GM10248 (cell line): ENCODE measurements at regions not wholly inside any gene's neighbourhood (a gene's known extent, or its start where the extent isn't known, plus 50 kb on each side); places are given as distances from the start of the nearest gene placed in this dataset.
"Not testable (repeated sequence)": the region's sequence is repeated elsewhere in the genome, so short reads cannot be mapped to it uniquely, and the experiment has no call there.

Source experiments
- CTCF ChIA-PET: fragments of 300-600 bp; sonication (Branson Sonifier 250); formaldehyde crosslinking; extraction: SDS; loops from one replicate; lab custom pipeline; 2021; ENCODE audit warnings: antibody characterized with exemption; lab: Yijun Ruan, JAX
- POLR2A ChIA-PET: fragments of 350-650 bp; sonication (Branson Sonifier 250); formaldehyde crosslinking; extraction: SDS; loops from one replicate; lab custom pipeline; 2020; ENCODE audit warnings: antibody characterized with exemption; lab: Yijun Ruan, JAX
- DNase-seq: peaks from one replicate; pipeline ENCODE4 v3.0.0; 2012; ENCODE audit errors: extremely low spot score
- TF ChIP-seq, protein P1 (sequence below): IDR thresholded peaks from 2 replicates; pipeline ENCODE4 v1.5.1; 2012; ENCODE audit warnings: mild to moderate bottlenecking, low read depth; ENCODE audit errors: extremely low read depth, missing control alignments, control extremely low read depth

DNA sequence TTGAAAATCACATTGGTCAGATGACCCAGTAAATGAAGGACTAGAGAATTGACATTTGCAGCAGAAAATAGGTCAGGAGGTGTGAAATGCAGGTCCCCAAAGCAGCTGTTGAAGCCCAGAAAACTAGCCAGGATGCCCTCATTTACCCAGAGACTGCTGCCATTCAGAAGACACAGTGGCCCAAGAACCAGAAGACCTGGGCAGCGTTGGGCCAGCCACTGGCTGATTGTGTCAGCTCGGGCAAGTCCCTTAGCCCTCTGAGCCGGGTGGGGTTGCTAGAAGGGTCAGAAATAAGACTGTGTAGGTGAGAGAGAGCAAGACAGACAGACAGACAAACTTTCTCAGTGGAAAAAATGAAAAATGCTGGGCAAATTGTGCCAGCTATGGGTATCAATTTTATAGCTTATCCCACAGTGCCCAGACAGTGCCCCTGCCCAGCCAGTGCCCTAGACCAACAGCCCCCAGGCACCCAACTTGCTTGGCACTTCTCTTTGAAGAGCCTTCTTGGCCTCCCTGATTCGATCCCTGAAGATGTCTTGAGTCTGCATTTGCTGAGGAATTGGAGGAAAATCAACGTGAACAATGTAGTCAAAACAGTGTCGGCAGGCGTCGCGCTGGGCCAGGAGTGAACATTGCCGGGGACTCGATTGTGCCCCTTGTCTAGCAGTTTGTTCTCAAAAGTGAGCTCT, 198.3 kb downstream of the MN1 start:
- CTCF ChIA-PET = interaction anchor here (1.0 kb wide), 1 partner anchor 8 kb away, joined by 3 read pairs; no protein-coding TSS in a partner anchor
- no peak for DNase-seq
- TF ChIP-seq, protein P1, sequence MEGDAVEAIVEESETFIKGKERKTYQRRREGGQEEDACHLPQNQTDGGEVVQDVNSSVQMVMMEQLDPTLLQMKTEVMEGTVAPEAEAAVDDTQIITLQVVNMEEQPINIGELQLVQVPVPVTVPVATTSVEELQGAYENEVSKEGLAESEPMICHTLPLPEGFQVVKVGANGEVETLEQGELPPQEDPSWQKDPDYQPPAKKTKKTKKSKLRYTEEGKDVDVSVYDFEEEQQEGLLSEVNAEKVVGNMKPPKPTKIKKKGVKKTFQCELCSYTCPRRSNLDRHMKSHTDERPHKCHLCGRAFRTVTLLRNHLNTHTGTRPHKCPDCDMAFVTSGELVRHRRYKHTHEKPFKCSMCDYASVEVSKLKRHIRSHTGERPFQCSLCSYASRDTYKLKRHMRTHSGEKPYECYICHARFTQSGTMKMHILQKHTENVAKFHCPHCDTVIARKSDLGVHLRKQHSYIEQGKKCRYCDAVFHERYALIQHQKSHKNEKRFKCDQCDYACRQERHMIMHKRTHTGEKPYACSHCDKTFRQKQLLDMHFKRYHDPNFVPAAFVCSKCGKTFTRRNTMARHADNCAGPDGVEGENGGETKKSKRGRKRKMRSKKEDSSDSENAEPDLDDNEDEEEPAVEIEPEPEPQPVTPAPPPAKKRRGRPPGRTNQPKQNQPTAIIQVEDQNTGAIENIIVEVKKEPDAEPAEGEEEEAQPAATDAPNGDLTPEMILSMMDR = no peak
- POLR2A ChIA-PET = no interaction called here

GRCh38 chr22:27603800-27604144, 197.8 kb downstream of the MN1 start:
- POLR2A ChIA-PET = no interaction called here
- DNase-seq = no peak
- TF ChIP-seq, protein P1 = no peak
- CTCF ChIA-PET = interaction anchor here (1.0 kb wide), 1 partner anchor 8 kb away, joined by 3 read pairs; no protein-coding TSS in a partner anchor

DNA sequence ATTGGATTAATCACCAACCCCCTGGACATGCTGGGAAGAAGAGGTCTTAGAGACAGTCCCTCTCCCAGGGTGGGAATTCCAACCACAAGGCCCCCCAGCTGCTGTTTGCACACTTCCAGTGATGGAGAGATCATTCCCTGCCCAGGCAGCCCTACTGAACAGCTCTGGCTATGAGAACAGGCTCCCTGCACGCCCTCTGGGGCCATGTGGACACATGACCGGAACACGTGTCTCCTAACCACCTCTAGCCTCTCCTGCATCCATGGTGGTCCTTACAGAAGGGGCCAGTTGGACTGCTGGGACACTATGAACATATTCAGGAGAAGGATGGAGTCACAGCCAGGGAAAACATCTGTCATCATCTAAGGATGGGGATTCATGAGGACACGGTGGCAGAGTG, 196.2 kb downstream of the MN1 start:
- POLR2A ChIA-PET = no interaction called here
- CTCF ChIA-PET = no interaction called here

DNA sequence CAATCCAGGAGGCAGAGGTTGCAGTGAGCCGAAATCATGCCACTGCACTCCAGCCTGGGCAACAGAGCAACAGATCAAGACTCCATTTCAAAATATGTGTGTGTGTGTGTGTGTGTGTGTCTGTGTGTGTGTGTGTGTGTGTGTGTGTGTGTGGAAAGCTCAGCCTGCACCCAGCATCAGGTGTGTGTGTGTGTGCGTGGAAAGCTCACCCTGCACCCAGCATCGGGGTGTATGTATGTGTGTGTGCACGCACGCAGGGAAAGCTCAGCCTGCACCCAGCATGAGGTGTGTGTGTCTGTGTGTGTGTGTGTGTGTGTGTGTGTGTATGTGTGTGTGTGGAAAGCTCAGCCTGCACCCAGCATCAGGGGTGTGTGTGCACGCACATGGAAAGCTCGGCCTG, 193.8 kb downstream of the MN1 start:
- POLR2A ChIA-PET, DNase-seq, CTCF ChIA-PET: not testable (repeated sequence)

More for the DNA sequence above, 196.2 kb downstream of the MN1 start:
- TF ChIP-seq, protein P1 = no peak
- no peak for DNase-seq

DNA sequence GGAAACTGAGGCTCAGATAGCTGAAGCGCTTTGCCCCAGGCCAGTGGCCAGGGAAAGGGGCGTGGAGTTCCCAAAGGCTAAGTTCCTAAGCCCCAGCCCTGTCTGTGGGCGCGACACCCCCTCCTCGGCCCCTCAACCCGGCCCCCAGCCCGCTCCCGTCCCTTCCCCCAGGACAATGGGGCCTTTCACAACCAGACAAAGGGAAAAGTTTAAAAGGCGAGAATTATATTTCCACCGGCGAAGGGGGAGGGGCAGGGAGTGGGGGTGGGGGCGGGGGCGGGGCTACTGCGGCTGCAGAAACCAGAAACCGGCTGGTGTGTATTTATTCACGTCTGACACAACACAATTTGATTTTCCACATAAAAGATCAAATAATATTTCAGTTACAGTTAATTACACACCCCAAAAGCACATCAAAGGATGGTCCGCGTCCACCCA, 192.1 kb downstream of the MN1 start:
- ChIA-PET POLR2A (no interaction called here), CTCF (no interaction called here)
- TF ChIP-seq, protein P1 = no peak

DNA sequence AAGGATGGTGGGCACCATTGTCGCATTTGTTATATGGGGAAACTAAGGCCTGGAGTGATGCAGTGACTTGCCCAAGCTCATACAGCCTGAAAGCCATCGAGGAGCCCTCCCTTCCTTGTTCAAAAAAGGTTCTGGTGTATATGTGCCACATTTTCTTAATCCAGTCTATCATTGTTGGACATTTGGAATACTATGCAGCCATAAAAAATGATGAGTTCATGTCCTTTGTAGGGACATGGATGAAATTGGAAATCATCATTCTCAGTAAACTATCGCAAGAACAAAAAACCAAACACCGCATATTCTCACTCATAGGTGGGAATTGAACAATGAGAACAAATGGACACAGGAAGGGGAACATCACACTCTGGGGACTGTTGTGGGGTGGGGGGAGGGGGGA, 191.4 kb downstream of the MN1 start:
- DNase-seq, CTCF ChIA-PET, POLR2A ChIA-PET: not testable (repeated sequence)

More for the DNA sequence above, 192.1 kb downstream of the MN1 start:
- no peak for DNase-seq

DNA sequence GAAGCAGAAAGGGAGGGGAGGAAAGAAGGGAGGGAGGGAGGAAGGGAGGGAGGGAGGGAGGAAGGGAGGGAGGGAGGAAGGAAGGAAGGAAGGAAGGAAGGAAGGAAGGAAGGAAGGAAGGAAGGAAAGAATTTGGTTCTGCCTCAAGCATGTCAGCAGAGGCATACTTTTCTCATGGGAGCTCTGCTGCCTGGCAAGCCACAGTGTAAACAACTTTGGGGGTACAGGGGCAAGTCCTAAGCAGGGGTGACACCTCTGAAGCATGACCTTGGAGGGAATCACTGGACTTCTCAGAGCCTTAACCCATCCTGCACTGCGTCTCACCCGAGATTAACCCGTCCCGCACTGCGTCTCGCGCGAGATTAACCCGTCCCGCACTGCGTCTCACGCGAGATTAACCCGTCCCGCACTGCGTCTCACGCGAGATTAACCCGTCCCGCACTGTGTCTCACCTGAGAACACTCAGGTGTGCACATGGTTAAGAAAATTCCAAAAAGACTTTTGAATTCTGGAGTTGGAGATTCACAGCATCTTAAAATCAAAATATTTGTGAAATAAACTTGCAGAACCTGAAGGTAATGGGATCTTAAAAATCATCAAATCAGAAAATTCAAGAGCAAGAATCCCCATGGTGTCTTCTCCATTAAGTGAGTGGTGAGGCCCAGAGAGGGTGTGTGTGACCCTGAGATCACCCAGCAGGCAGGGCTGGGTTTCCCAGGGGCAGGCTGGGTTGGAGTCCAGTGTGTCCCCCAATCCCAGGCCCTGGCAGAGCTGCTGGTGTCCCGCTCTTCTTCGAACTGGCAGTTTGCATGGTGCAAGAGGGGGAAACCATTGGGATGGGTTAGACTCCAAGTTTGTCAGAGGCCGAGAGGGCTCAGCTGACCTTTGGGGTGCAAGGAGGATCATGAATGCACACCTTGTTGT, 190.4 kb downstream of the MN1 start:
- ChIA-PET POLR2A (no interaction called here), CTCF (interaction anchor here (0.7 kb wide), 1 partner anchor 8 kb away, joined by 3 read pairs; no protein-coding TSS in a partner anchor)

More for the DNA sequence above, 190.4 kb downstream of the MN1 start:
- TF ChIP-seq, protein P1 = no peak
- DNase-seq = no peak
